GM12878 (cell line): ENCODE measurements at regions not wholly inside any gene's neighbourhood (a gene's known extent, or its start where the extent isn't known, plus 50 kb on each side); places are given as distances from the start of the nearest gene placed in this dataset.
"Not testable (repeated sequence)": the region's sequence is repeated elsewhere in the genome, so short reads cannot be mapped to it uniquely, and the experiment has no call there.

ENCODE experiments used
- ATAC-seq: fragments of 200-7000 bp; cut with Tn5 transposase; 3 replicates; pipeline ENCODE4 v1.9.1; 2020; ENCODE audit warnings: mild to moderate bottlenecking, moderate library complexity
- BruUV-seq: library from RNA; stranded (reverse); fragments of 400-500 nt; replicated peaks from 2 replicates; lab custom pipeline; 2021; lab: Mats Ljungman, UMichigan
- CTCF ChIA-PET: fragments of 300-600 bp; sonication (Branson Sonifier 250); formaldehyde crosslinking; extraction: SDS; loops from one replicate; lab custom pipeline; 2021; ENCODE audit warnings: inconsistent platforms; lab: Yijun Ruan, JAX
- POLR2A ChIA-PET: fragments of 350-600 bp; formaldehyde crosslinking; extraction: SDS; loops from one replicate; lab custom pipeline; 2021; ENCODE audit warnings: inconsistent platforms; lab: Charles Lee
- RAD21 ChIA-PET: fragments of 300-600 bp; sonication (Branson Sonifier 250); formaldehyde crosslinking; loops from one replicate; lab custom pipeline; 2023; ENCODE audit warnings: antibody characterized with exemption; ENCODE audit not compliant: unreplicated experiment; lab: Charles Lee
- SMC1A ChIA-PET: fragments of 300-600 bp; sonication (Branson Sonifier 250); formaldehyde crosslinking; loops from one replicate; lab custom pipeline; 2023; ENCODE audit not compliant: unreplicated experiment, uncharacterized antibody; lab: Charles Lee
- DNase-seq: peaks from one replicate; pipeline ENCODE4 v3.0.0-alpha.2; 2011; ENCODE audit warnings: low read depth, low spot score
- FAIRE-seq: peaks from 3 replicates; lab custom pipeline; 2011; peaks lifted over from hg19 to GRCh38; lab: Jason Lieb, UNC
- H2AFZ ChIP-seq: 2 replicates; pipeline ENCODE4 v1.6.0; 2011; ENCODE audit warnings: low read depth, low read length, control low read depth; ENCODE audit not compliant: control insufficient read depth
- H3K27ac ChIP-seq: 2 replicates; pipeline ENCODE4 v1.5.1; 2011; ENCODE audit warnings: control low read depth; ENCODE audit not compliant: control insufficient read depth, insufficient read depth
- H3K27me3 ChIP-seq, 2 experiments: replicated peaks in 1 of 2; 2 replicates each; pipeline versions ENCODE4 v1.6.0 to v1.6.1; 2011; ENCODE audit warnings: low read length in 1 of 2; ENCODE audit not compliant: control insufficient read depth in 2 of 2, insufficient read depth in 2 of 2
- H3K36me3 ChIP-seq, 2 experiments: 2 replicates each; pipeline ENCODE4 v1.5.1; 2011; ENCODE audit warnings: low read length in 1 of 2; ENCODE audit not compliant: control insufficient read depth in 2 of 2, insufficient read depth in 2 of 2
- H3K4me1 ChIP-seq: 2 replicates; pipeline ENCODE4 v1.6.1; 2011; ENCODE audit warnings: mild to moderate bottlenecking, low read length, moderate library complexity, mixed read lengths; ENCODE audit not compliant: control insufficient read depth, insufficient read depth
- H3K4me2 ChIP-seq: 2 replicates; pipeline ENCODE4 v1.6.0; 2011; ENCODE audit warnings: control low read depth; ENCODE audit not compliant: control insufficient read depth, insufficient read depth
- H3K4me3 ChIP-seq: fragments of 200-600 bp; sonication (generic); 2 replicates; pipeline ENCODE4 v1.5.1; 2016
- H3K79me2 ChIP-seq: 2 replicates; pipeline ENCODE4 v1.6.0; 2011; ENCODE audit warnings: low read length; ENCODE audit not compliant: control insufficient read depth, insufficient read depth
- H3K9ac ChIP-seq: 2 replicates; pipeline ENCODE4 v1.8.0; 2011; ENCODE audit warnings: low read length, control low read depth, mixed read lengths; ENCODE audit not compliant: control insufficient read depth, insufficient read depth
- H3K9me3 ChIP-seq: replicated peaks from 3 replicates; pipeline ENCODE4 v1.5.1; 2011; ENCODE audit warnings: mild to moderate bottlenecking, low read length; ENCODE audit not compliant: control insufficient read depth, insufficient read depth
- H4K20me1 ChIP-seq: 2 replicates; pipeline ENCODE4 v1.6.0; 2011; ENCODE audit not compliant: control insufficient read depth, insufficient read depth
- EP300 ChIP-seq, 2 experiments: fragments of 150-350 bp in 1 of 2; IDR thresholded peaks; 2 replicates each; pipeline ENCODE4 v1.6.1; 2011 to 2012; ENCODE audit warnings: low read depth in 2 of 2, low read length in 2 of 2, borderline replicate concordance in 1 of 2, improper control_type of control experiment in 1 of 2, inconsistent platforms in 1 of 2; ENCODE audit not compliant: control insufficient read depth in 1 of 2
- IKZF1 ChIP-seq: fragments of 450-650 bp; conservative IDR thresholded peaks from 2 replicates; pipeline ENCODE4 v1.6.1; 2017; ENCODE audit warnings: antibody characterized with exemption, mild to moderate bottlenecking
- IRF3 ChIP-seq: fragments of 450-650 bp; IDR thresholded peaks from 2 replicates; pipeline ENCODE4 v1.6.1; 2014; ENCODE audit warnings: mild to moderate bottlenecking
- JUNB ChIP-seq: IDR thresholded peaks from 2 replicates; pipeline ENCODE4 v1.6.1; 2016; ENCODE audit warnings: antibody characterized with exemption, mild to moderate bottlenecking
- NFXL1 ChIP-seq: fragments of 450-650 bp; IDR thresholded peaks from 2 replicates; pipeline ENCODE4 v1.6.1; 2017; ENCODE audit warnings: antibody characterized with exemption, mild to moderate bottlenecking, borderline replicate concordance
- RAD51 ChIP-seq: fragments of 450-650 bp; IDR thresholded peaks from 2 replicates; pipeline ENCODE4 v1.6.1; 2016; ENCODE audit warnings: moderate library complexity, mild to moderate bottlenecking, inconsistent platforms
- SP1 ChIP-seq: IDR thresholded peaks from one replicate; pipeline ENCODE4 v1.6.1; 2011; ENCODE audit warnings: low read depth, low read length
- SREBF2 ChIP-seq: IDR thresholded peaks from 2 replicates; pipeline ENCODE4 v1.6.1; 2012; ENCODE audit warnings: mild to moderate bottlenecking, low read length
- TCF7 ChIP-seq: IDR thresholded peaks from 2 replicates; pipeline ENCODE4 v1.6.1; 2014; ENCODE audit warnings: antibody characterized with exemption, borderline replicate concordance
- YY1 ChIP-seq: IDR thresholded peaks from 2 replicates; pipeline ENCODE4 v1.6.1; 2011; ENCODE audit warnings: low read depth, mild to moderate bottlenecking, low read length
- WGBS: methylation state at CpG from one replicate; pipeline ENCODE4 v1.1.6; 2016; ENCODE audit warnings: low lambda C conversion rate; ENCODE audit not compliant: insufficient replicate concordance, insufficient coverage; ENCODE audit errors: missing lambda C conversion rate; 5-methylcytosine and 5-hydroxymethylcytosine counted together
- in situ Hi-C: fragments of 300-500 bp; cut with MboI; formaldehyde crosslinking; loops from 9 replicates; pipeline ENCODE4 v1.14.3; 2018; ENCODE audit warnings: mixed read lengths
- intact Hi-C: fragments of 100-400 bp; cut with micrococcal nuclease; formaldehyde crosslinking; loops from one replicate; pipeline ENCODE4 v1.14.2; 2022; ENCODE audit not compliant: unreplicated experiment

- TF ChIP-seq EP300 (IDR thresholded peaks at IDR 0.05; ENCODE audit: borderline replicate concordance in 1 of 2, control insufficient read depth in 1 of 2, low read depth in 2 of 2, low read length in 2 of 2) = no peak
Observed at GRCh38 chr10:118812393-118812740, 57.6 kb upstream of the CACUL1 start (continued).

DNA sequence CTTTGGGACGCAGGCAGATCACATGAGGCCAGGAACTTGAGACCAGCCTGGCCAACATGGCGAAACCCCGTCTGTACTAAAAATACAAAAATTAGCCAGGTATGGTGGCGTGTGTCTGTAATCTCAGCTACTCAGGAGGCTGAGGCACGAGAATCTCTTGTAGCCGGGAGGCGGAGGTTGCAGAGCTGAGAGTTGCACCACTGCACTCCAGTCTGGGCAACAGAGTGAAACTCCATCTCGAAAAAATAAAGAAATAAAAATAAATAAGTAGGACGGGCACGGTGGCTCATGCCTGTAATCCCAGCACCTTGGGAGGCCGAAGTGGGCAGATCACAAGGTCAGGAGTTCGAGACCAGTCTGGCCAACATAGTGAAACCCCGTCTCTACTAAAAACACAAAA lies 58.2 kb upstream of the CACUL1 start:
- H3K27me3 ChIP-seq, H3K27ac ChIP-seq, H3K4me1 ChIP-seq, BruUV-seq, SMC1A ChIA-PET, RAD21 ChIA-PET, intact Hi-C loops, H2AFZ ChIP-seq, H3K36me3 ChIP-seq, H3K4me3 ChIP-seq, H3K4me2 ChIP-seq, CTCF ChIA-PET, in situ Hi-C loops, H4K20me1 ChIP-seq, DNase-seq, H3K9ac ChIP-seq, FAIRE-seq, ATAC-seq, H3K79me2 ChIP-seq, H3K9me3 ChIP-seq, POLR2A ChIA-PET: not testable (repeated sequence)
- WGBS = 54% methylated on average over 13 of the region's 13 CpGs

DNA sequence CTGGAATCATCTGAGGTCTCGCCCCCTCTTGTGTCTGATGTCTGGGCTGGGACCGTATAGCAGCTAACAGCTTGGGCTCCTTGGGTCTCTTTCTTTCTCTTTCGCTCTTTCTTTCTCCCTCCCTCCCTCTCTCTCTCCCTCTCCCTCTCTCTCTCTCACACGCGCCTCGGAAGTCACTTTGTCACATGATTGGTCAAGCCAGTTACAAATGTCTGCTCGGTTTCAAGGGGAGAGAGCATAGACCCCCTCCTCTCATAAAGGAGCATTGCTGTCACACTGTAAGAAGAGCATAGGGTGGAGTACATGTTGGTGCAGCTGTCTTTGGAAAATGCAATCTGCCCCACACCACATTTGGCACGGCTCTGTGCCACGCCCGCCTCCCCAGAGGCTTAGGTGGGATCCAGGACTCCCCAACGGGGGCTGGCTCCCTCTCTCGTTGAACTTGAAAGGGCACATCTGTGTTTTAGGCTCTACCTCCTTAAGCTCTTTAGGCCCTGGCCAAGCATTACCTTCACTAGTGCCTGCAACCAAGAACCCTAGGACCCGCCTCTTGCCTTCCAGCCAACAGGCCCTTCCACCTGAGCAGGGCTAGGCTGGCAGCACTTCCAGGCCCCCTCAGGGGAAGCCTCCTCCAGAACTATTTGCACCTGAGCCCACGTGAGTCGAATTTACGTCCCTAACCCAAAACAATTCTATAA lies 61.9 kb upstream of the CACUL1 start:
- 38% methylated on average over 16 of the region's 16 CpGs for WGBS
- H3K36me3 ChIP-seq = no peaks in the 10 kb centered on the region
- H3K4me3 ChIP-seq = no peak overlapping the region
- no peaks in the 10 kb centered on the region for H3K79me2 ChIP-seq
- no TSS peak for BruUV-seq
- no peak for ATAC-seq
- RAD21 ChIA-PET = no interaction called here
- 0 out of 4 replicates have a peak, but pooled peaks cover 0 to 1% of the 10 kb centered on the region in 2 experiments for H3K27me3 ChIP-seq
- H3K4me2 ChIP-seq = no peak overlapping the region
- no peaks in the 10 kb centered on the region for H3K4me1 ChIP-seq
- no peaks in the 10 kb centered on the region for H3K9me3 ChIP-seq
- in situ Hi-C loops (no loop called here), intact Hi-C loops (no loop called here)
- FAIRE-seq = no peak
- POLR2A ChIA-PET = no interaction called here
- no peak for TF ChIP-seq NFXL1
- TF ChIP-seq IKZF1 = no peak
- no peak for TF ChIP-seq SREBF2
- no peak for TF ChIP-seq RAD51
- no peak for TF ChIP-seq SP1
- no peak for TF ChIP-seq YY1
- no peak for TF ChIP-seq IRF3
- TF ChIP-seq JUNB = no peak
- TF ChIP-seq TCF7 = no peak
- no peak overlapping the region for H2AFZ ChIP-seq
- SMC1A ChIA-PET = interaction anchor here (0.5 kb wide), 1 partner anchor 170 kb away, joined by 3 read pairs; no protein-coding TSS in a partner anchor
- no peaks in the 10 kb centered on the region for H4K20me1 ChIP-seq
- no peak overlapping the region for H3K27ac ChIP-seq
- no peak overlapping the region for H3K9ac ChIP-seq
- no peak for DNase-seq
- CTCF ChIA-PET = interaction anchor here (1.7 kb wide), 1 partner anchor 27 kb away, joined by 3 read pairs; no protein-coding TSS in a partner anchor
